ENCODE measurements at regions not wholly inside any gene's neighbourhood (a gene's known extent, or its start where the extent isn't known, plus 50 kb on each side); places are given as distances from the start of the nearest gene placed in this dataset.

DNA sequence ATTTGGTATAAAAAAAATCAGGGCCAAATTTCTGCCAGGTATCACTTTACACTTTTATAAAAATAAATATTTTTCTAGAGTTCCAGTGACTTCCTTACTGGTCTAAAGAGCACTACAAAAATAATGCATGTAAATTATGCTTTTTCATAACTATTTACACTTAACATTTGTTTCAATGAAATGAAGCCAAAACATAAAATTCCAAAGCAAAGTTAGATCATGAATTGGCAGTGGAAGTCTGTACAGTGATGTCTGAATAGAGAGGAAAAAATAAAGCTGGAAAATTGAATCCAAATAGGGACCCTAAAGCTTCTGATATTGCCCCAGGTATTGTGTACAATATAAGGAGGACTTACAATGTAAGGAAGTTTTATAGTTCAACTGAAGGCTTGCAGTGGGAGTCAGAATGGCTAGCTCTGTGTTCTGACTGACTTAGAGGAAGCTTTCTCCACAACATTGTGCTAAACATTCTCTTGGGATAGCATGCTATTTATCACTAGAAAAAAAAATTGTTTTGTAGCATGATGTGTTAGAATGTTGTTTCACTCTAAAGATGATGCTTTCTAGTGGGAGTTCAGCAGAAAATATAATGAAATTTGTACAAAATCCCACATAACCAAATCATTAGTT, 288.2 kb upstream of the UGT8 start:
- TF ChIP-seq, protein P1, sequence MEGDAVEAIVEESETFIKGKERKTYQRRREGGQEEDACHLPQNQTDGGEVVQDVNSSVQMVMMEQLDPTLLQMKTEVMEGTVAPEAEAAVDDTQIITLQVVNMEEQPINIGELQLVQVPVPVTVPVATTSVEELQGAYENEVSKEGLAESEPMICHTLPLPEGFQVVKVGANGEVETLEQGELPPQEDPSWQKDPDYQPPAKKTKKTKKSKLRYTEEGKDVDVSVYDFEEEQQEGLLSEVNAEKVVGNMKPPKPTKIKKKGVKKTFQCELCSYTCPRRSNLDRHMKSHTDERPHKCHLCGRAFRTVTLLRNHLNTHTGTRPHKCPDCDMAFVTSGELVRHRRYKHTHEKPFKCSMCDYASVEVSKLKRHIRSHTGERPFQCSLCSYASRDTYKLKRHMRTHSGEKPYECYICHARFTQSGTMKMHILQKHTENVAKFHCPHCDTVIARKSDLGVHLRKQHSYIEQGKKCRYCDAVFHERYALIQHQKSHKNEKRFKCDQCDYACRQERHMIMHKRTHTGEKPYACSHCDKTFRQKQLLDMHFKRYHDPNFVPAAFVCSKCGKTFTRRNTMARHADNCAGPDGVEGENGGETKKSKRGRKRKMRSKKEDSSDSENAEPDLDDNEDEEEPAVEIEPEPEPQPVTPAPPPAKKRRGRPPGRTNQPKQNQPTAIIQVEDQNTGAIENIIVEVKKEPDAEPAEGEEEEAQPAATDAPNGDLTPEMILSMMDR (conservative IDR thresholded peaks at IDR 0.05; ENCODE audit: low read depth, low read length) = no peak
- TF ChIP-seq EZH2 (IDR thresholded peaks at IDR 0.05; ENCODE audit: borderline replicate concordance, low read depth, low read length, poor library complexity, severe bottlenecking) = no peak
